Heart right ventricle (tissue), 16 donors: ENCODE measurements at regions not wholly inside any gene's neighbourhood (a gene's known extent, or its start where the extent isn't known, plus 50 kb on each side); places are given as distances from the start of the nearest gene placed in this dataset.

Experiments
- ATAC-seq, 8 donors: fragments of 200-7000 bp; cut with Tn5 transposase; one replicate each; pipeline ENCODE4 v1.9.1; 2020; ENCODE audit warnings: mild to moderate bottlenecking in 8 of 8, moderate library complexity in 8 of 8, moderate number of reproducible peaks in 1 of 8
- DNase-seq, 2 donors: peaks; one replicate each; pipeline ENCODE4 v3.0.0-alpha.2; 2020
- H3K27ac ChIP-seq, 10 donors: fragments of 200-600 bp; sonication (generic) in 2 of 10; one replicate each; pipeline versions ENCODE4 v1.5.0 to v1.8.0; 2020 to 2022; ENCODE audit warnings: mild to moderate bottlenecking in 3 of 10
- H3K27me3 ChIP-seq, 7 donors: fragments of 200-600 bp; one replicate each; pipeline ENCODE4 v1.8.0; 2021 to 2022; ENCODE audit warnings: mild to moderate bottlenecking in 2 of 7
- H3K36me3 ChIP-seq, 9 donors: fragments of 200-600 bp; sonication (generic) in 1 of 9; one replicate each; pipeline versions ENCODE4 v1.5.0 to v1.8.0; 2020 to 2022; ENCODE audit warnings: mild to moderate bottlenecking in 2 of 9
- H3K4me1 ChIP-seq, 9 donors: fragments of 200-600 bp; sonication (generic) in 1 of 9; one replicate each; pipeline versions ENCODE4 v1.5.0 to v1.8.0; 2020 to 2022; ENCODE audit warnings: mild to moderate bottlenecking in 4 of 9
- H3K4me3 ChIP-seq, 10 donors: fragments of 200-600 bp; sonication (generic) in 2 of 10; one replicate each; pipeline versions ENCODE4 v1.5.0 to v1.8.0; 2020 to 2022; ENCODE audit warnings: mild to moderate bottlenecking in 7 of 10, moderate library complexity in 2 of 10
- H3K9me3 ChIP-seq, 11 donors: fragments of 200-600 bp in 10 of 11; sonication (generic) in 2 of 11; one replicate each; pipeline versions ENCODE4 v1.5.0 to v1.8.0; 2013 to 2022; ENCODE audit warnings: mild to moderate bottlenecking in 2 of 11, control low read depth in 1 of 11, moderate library complexity in 1 of 11
- CTCF ChIP-seq, 9 donors: fragments of 200-600 bp; sonication (generic) in 2 of 9; IDR thresholded peaks; one replicate each; pipeline versions ENCODE4 v1.5.0 to v1.8.0; 2021 to 2022; ENCODE audit warnings: antibody characterized with exemption in 9 of 9, mild to moderate bottlenecking in 5 of 9, moderate library complexity in 1 of 9
- WGBS, 2 donors: extraction: QIAGEN DNeasy Blood & Tissue Kit; methylation state at CpG; one replicate each; pipeline ENCODE4 v1.1.7; 2013; ENCODE audit warnings: inconsistent platforms in 1 of 2; 5-methylcytosine and 5-hydroxymethylcytosine counted together
- intact Hi-C, 10 donors: fragments of 100-400 bp; cut with DNase I; formaldehyde crosslinking; loops; one replicate each; pipeline versions ENCODE4 v1.11.1 to v1.14.2; 2022
- donor health status: Arrhythmogenic right ventricular cardiomyopathy.
- donor health status: ischemic (EF 13 %, LVEDD 7.1; RV severe dilation, severe dysfunction).
- donor health status: healthy with polysubstance abuse.
- donor health status: DM: no; HTN: yes; CAD: no.
- donor health status: DM: no; HTN: no; CAD: no.
- donor health status: ischemic (EF 25% LVEDD 6.9; RV normal size, moderate dysfunction).
- donor health status: ischemic (EF 25% LVEDD 5.7; RV mildly dilated, moderate dysfunction).
- donor health status: healthy.
- donor health status: DM: yes; HTN: yes; CAD: no.
- donor health status: Ischemic cardiomyopathy.
- donor health status: ischemic (EF 35%, LVEDD 5.7; RV mildly dilated, moderate dysfunction).
- donor health status: nonischemic (EF 11% LVEDD 7.7; RV severe dilation, severe dysfunction).
- donor health status: DM: yes; HTN: yes; CAD: no.
- donor health status: PGD.
- donor health status: ischemic (EF 29% LVEDD 5.4; RV normal size, mild dysfunction).
- donor health status: nonischemic (EF 23%, LVEDD 6.1; RV moderate dilation, normal function).

GRCh38 chr16:74123826-74124225 lies 172.8 kb upstream of the PSMD7 start:
- no peaks in the 10 kb centered on the region for H3K36me3 ChIP-seq
- H3K27me3 ChIP-seq, result peaks cover 0 to 6% (median 0%) of the 10 kb centered on the region in 7 donors
- DNase-seq, result no peak
- no peak for ATAC-seq
- H3K27ac ChIP-seq, result no peak overlapping the region
- intact Hi-C loops, result no loop called here
- no peak overlapping the region for H3K4me3 ChIP-seq
- WGBS, 2 donors, result 98% methylated on average over 1 of the region's 1 CpG
- no peaks in the 10 kb centered on the region for H3K4me1 ChIP-seq
- TF ChIP-seq CTCF (IDR thresholded peaks at IDR 0.05), result no peak
- H3K9me3 ChIP-seq, result peaks cover 0 to 30% (median 12%) of the 10 kb centered on the region in 11 donors

DNA sequence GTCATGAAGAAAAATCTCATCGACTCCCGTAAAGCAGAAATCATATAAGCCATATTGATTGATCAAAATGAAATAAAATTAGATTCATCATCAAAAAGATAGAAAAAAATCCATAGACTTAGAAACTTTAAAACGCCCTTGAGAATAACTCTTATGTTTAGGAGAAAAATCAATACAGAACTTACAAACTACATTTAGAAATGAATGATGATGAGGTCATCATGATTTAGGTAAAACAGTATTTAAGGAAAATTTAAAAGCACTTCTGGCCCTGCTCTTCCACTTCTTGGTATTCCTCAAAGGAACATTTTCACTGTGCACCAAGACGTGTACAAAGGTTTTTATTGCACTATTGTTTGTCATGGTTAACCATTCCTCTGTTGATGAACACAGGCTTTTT lies 173.4 kb upstream of the PSMD7 start:
- H3K4me1 ChIP-seq, result no peaks in the 10 kb centered on the region
- H3K9me3 ChIP-seq, result peaks cover 0 to 24% (median 12%) of the 10 kb centered on the region in 11 donors
- H3K27me3 ChIP-seq, result peaks cover 0 to 6% (median 0%) of the 10 kb centered on the region in 7 donors
- TF ChIP-seq CTCF (IDR thresholded peaks at IDR 0.05), result no peak
- intact Hi-C loops, result no loop called here
- DNase-seq (no peak), ATAC-seq (no peak)
- no peak overlapping the region for H3K27ac ChIP-seq
- WGBS, 2 donors, result 80 to 85% methylated on average over 4 of the region's 4 CpGs
- no peak overlapping the region for H3K4me3 ChIP-seq
- no peaks in the 10 kb centered on the region for H3K36me3 ChIP-seq

DNA sequence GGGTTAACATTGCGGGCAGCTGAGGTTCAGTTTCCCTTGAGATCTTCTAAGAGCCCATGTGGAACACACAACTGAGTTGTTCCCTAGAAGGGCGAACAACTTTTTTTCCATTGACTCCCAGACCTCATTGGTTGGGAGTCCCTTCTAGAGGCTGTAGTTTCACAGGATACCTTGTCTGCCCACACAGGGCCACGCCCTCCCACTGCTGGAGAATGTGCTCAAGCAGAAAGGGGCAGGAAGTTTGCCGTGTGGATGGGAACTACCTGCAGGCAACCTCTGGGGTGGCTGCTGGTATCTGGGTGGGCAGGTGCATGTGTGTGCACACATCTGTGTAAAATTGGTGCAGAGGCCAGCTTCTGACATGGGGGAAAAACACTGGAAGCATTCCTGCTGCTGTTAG lies 178.8 kb upstream of the PSMD7 start:
- H3K27ac ChIP-seq, result no peak overlapping the region
- H3K4me3 ChIP-seq, result no peak overlapping the region
- H3K36me3 ChIP-seq, result no peaks in the 10 kb centered on the region
- no peaks in the 10 kb centered on the region for H3K4me1 ChIP-seq
- TF ChIP-seq CTCF (IDR thresholded peaks at IDR 0.05), result no peak
- DNase-seq, result no peak
- no peak for ATAC-seq
- 72 to 76% methylated on average over 4 of the region's 4 CpGs for WGBS, 2 donors
- intact Hi-C loops, result loop anchor here in 1 of 10 donors (2.0 kb wide), 1 partner anchor 21 kb away; no protein-coding TSS in a partner anchor
- peaks cover 0 to 6% (median 0%) of the 10 kb centered on the region in 7 donors for H3K27me3 ChIP-seq
- no peaks in the 10 kb centered on the region for H3K9me3 ChIP-seq

GRCh38 chr16:74113545-74113944 lies 183.1 kb upstream of the PSMD7 start:
- intact Hi-C loops, result no loop called here
- H3K9me3 ChIP-seq, result no peaks in the 10 kb centered on the region
- 83 to 87% methylated on average over 8 of the region's 8 CpGs for WGBS, 2 donors
- H3K4me1 ChIP-seq, result no peaks in the 10 kb centered on the region
- H3K4me3 ChIP-seq, result no peak overlapping the region
- DNase-seq (no peak), ATAC-seq (no peak)
- H3K36me3 ChIP-seq, result no peaks in the 10 kb centered on the region
- H3K27me3 ChIP-seq, result no peaks in the 10 kb centered on the region
- no peak for TF ChIP-seq CTCF (IDR thresholded peaks at IDR 0.05)
- no peak overlapping the region for H3K27ac ChIP-seq
